ENCODE measurements at regions not wholly inside any gene's neighbourhood (a gene's known extent, or its start where the extent isn't known, plus 50 kb on each side); places are given as distances from the start of the nearest gene placed in this dataset.

DNA sequence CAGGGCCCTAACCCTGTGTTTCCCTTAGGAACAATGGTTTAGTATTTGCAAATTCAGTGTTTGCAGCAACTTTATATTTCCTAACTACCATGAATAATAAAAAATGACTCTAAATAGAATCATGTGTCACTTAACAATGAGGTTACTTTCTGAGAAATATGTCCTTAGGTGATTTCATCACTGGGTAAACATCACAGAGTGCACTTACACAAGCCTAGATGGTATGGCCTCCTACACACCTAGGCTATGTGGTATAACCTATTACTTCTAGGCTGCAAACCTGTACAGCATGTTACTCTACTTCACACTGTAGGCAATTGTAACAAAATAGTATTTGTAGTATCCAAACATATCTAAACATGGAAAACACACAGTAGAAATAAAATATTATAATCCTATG lies 1174.6 kb upstream of the LRRTM3 start:
- no peak overlapping the region for H3K4me3 ChIP-seq (ENCODE audit: control insufficient read depth, low read depth, low read length)
- no peak for DNase-seq (ENCODE audit: low read depth)
- TF ChIP-seq, protein P1, sequence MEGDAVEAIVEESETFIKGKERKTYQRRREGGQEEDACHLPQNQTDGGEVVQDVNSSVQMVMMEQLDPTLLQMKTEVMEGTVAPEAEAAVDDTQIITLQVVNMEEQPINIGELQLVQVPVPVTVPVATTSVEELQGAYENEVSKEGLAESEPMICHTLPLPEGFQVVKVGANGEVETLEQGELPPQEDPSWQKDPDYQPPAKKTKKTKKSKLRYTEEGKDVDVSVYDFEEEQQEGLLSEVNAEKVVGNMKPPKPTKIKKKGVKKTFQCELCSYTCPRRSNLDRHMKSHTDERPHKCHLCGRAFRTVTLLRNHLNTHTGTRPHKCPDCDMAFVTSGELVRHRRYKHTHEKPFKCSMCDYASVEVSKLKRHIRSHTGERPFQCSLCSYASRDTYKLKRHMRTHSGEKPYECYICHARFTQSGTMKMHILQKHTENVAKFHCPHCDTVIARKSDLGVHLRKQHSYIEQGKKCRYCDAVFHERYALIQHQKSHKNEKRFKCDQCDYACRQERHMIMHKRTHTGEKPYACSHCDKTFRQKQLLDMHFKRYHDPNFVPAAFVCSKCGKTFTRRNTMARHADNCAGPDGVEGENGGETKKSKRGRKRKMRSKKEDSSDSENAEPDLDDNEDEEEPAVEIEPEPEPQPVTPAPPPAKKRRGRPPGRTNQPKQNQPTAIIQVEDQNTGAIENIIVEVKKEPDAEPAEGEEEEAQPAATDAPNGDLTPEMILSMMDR (conservative IDR thresholded peaks at IDR 0.05; ENCODE audit: control insufficient read depth, insufficient read depth, low read depth, low read length), result no peak

DNA sequence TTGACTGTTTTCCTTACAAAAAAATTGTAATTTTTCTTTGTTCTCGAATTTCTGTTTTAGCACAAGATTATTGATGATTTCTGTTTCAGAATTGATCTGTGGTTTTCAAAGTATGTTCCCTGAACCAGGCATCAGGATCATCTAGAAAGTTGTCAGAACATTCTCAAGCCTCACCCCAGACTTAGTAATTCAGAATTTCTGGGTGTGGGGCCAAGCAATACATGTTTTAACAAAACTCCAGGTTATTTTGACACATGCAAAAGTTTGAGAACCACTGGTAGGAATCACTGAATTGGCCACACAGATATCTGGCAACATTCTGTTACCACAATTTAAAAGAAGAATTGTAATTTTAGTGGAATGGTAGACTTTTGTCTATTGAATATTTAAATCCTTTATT lies 1173.9 kb upstream of the LRRTM3 start:
- DNase-seq (ENCODE audit: low read depth), result no peak
- TF ChIP-seq, protein P1 (conservative IDR thresholded peaks at IDR 0.05; ENCODE audit: control insufficient read depth, insufficient read depth, low read depth, low read length), result no peak
- no peak overlapping the region for H3K4me3 ChIP-seq (ENCODE audit: control insufficient read depth, low read depth, low read length)

GRCh38 chr10:65753532-65753931 lies 1172.3 kb upstream of the LRRTM3 start:
- H3K4me3 ChIP-seq (ENCODE audit: control insufficient read depth, low read depth, low read length), result no peak overlapping the region
- TF ChIP-seq, protein P1 (conservative IDR thresholded peaks at IDR 0.05; ENCODE audit: control insufficient read depth, insufficient read depth, low read depth, low read length), result no peak
- no peak for DNase-seq (ENCODE audit: low read depth)

DNA sequence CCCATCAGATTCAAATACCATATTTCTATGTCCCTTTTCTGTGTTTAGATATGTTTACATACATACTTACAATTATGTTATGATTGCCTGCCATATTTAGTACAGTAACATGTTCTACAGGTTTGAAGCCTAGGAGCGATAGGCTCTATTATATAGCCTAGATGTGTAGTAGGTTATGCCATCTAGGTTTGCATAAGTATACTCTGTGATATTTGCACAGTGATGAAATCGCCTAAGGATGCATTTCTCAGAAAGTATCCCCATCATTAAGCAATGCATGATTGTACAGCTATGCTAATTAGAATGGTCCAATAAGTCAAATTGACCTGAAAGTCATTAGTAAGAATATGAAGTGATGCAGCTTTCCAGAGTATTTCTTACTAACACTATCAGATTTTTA lies 1171.7 kb upstream of the LRRTM3 start:
- no peak for DNase-seq (ENCODE audit: low read depth)

DNA sequence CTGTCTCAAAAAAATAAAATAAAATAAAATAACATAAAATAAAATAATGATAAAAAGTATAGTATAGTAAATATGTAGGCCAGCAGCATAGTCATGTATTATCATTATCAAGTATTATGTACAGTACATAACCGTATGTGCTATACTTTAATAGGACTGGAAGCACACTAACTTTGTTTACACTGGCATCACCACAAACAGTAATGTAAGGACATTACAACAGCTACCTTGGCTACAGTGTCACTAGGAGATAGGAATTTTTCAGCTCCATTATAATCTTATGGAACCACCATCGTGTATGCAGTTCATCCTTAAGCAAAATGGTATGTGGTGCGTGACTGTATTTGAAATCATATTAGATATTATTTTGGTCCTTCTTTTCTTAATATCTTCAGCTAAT lies 1163.5 kb upstream of the LRRTM3 start:
- no peak for DNase-seq (ENCODE audit: low read depth)
- TF ChIP-seq, protein P1 (conservative IDR thresholded peaks at IDR 0.05; ENCODE audit: control insufficient read depth, insufficient read depth, low read depth, low read length), result no peak

More for the DNA sequence above, 1171.7 kb upstream of the LRRTM3 start:
- no peak overlapping the region for H3K4me3 ChIP-seq (ENCODE audit: control insufficient read depth, low read depth, low read length)
- TF ChIP-seq, protein P1 (conservative IDR thresholded peaks at IDR 0.05; ENCODE audit: control insufficient read depth, insufficient read depth, low read depth, low read length), result no peak

GRCh38 chr10:65765006-65765541 lies 1160.8 kb upstream of the LRRTM3 start:
- TF ChIP-seq, protein P1 (conservative IDR thresholded peaks at IDR 0.05; ENCODE audit: control insufficient read depth, insufficient read depth, low read depth, low read length), result no peak
- no peak for DNase-seq (ENCODE audit: low read depth)
- no peak overlapping the region for H3K4me3 ChIP-seq (ENCODE audit: control insufficient read depth, low read depth, low read length)

More for the DNA sequence above, 1163.5 kb upstream of the LRRTM3 start:
- H3K4me3 ChIP-seq (ENCODE audit: control insufficient read depth, low read depth, low read length), result no peak overlapping the region

GRCh38 chr10:65769828-65770227 lies 1156.0 kb upstream of the LRRTM3 start:
- DNase-seq (ENCODE audit: low read depth), result no peak
- TF ChIP-seq, protein P1 (conservative IDR thresholded peaks at IDR 0.05; ENCODE audit: control insufficient read depth, insufficient read depth, low read depth, low read length), result no peak
- no peak overlapping the region for H3K4me3 ChIP-seq (ENCODE audit: control insufficient read depth, low read depth, low read length)

Data from fibroblast of mammary gland (primary cell).